ENCODE measurements at regions not wholly inside any gene's neighbourhood (a gene's known extent, or its start where the extent isn't known, plus 50 kb on each side); places are given as distances from the start of the nearest gene placed in this dataset.

DNA sequence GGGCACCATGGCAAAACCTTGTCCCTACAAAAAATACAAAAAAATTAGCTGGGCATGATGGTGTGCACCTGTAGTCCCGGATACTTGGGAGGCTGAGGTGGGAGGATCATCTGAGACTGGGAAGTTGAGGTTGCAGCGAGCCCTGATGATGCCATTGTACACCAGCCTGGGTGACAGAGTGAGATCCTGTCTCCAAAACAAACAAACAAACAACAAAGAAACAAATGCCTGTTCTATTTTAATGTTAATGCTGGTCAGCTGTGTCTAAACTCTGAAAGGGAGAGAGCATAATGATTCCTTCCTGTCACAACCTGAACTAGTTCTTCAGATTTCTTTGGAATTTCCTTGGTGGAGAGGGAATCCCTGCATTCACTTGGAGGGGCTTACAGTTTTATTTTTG lies 413.0 kb upstream of the TBL1XR1 start:
- H3K36me3 ChIP-seq = no peaks in the 10 kb centered on the region
- TF ChIP-seq, protein P1, sequence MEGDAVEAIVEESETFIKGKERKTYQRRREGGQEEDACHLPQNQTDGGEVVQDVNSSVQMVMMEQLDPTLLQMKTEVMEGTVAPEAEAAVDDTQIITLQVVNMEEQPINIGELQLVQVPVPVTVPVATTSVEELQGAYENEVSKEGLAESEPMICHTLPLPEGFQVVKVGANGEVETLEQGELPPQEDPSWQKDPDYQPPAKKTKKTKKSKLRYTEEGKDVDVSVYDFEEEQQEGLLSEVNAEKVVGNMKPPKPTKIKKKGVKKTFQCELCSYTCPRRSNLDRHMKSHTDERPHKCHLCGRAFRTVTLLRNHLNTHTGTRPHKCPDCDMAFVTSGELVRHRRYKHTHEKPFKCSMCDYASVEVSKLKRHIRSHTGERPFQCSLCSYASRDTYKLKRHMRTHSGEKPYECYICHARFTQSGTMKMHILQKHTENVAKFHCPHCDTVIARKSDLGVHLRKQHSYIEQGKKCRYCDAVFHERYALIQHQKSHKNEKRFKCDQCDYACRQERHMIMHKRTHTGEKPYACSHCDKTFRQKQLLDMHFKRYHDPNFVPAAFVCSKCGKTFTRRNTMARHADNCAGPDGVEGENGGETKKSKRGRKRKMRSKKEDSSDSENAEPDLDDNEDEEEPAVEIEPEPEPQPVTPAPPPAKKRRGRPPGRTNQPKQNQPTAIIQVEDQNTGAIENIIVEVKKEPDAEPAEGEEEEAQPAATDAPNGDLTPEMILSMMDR (IDR thresholded peaks at IDR 0.05) = no peak
- H3K4me1 ChIP-seq (ENCODE audit: control insufficient read depth in 1 of 2, insufficient read depth in 1 of 2, low read depth in 1 of 2, low read length in 1 of 2) = peaks cover 10 to 13% of the 10 kb centered on the region in 2 experiments
- H3K27me3 ChIP-seq = no peaks in the 10 kb centered on the region
- no peaks in the 10 kb centered on the region for H3K9me3 ChIP-seq
- no peak overlapping the region for H3K4me3 ChIP-seq (ENCODE audit: low read depth in 1 of 2, low read length in 1 of 2)
- H3K27ac ChIP-seq = no peak overlapping the region

DNA sequence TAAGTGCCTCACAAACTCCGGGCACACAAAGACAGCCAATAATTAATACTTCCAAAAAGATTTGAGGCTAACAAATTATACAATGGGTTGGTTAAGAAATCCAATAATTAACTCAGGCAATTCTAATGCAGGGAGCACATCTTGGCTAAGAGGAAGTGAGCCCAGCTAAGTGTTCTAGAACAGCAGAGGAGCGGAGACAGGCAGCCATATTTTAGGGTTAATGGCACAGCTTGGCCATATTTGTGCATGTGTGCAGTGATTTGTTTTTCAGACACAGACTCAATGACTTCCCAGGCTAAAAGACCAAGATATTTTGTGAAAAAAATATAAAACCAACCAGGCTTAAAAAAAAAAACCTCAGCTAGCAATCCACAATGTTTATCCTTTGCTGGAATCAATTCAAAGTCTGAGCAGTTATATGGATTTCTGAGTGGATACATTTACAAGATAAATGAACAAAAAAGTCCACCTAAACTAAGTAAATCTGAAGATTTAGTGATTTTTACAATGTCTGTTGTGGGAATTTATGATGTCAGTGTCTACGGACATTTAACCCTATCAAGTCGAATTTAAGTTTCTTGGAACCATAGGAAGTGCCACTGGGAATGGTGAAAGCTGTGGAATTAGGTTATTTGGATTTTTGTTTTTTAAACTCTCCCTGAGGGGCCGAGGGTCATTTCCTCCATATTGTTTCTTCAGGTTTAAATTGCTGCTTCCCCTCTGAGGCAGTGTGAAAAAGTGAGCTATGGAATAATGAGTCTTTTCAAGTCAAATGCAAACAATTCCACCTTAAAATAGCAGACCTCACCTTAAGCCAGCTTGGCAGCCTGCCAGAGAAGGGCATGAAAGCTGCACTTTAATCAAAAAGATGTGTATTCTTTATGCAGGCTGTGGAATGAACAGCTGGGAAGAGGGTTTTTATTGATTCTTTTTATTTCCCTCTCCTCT lies 413.7 kb upstream of the TBL1XR1 start:
- Histone ChIP-seq H3K4me1 (ENCODE audit: control insufficient read depth in 1 of 2, insufficient read depth in 1 of 2, low read depth in 1 of 2, low read length in 1 of 2) (peaks cover 17 to 20% of the 10 kb centered on the region in 2 experiments), H3K27me3 (no peaks in the 10 kb centered on the region), H3K4me3 (ENCODE audit: low read depth in 1 of 2, low read length in 1 of 2) (no peak overlapping the region), H3K36me3 (no peaks in the 10 kb centered on the region), H3K27ac (no peak overlapping the region), H3K9me3 (no peaks in the 10 kb centered on the region)
- TF ChIP-seq, protein P1 (IDR thresholded peaks at IDR 0.05) = no peak

DNA sequence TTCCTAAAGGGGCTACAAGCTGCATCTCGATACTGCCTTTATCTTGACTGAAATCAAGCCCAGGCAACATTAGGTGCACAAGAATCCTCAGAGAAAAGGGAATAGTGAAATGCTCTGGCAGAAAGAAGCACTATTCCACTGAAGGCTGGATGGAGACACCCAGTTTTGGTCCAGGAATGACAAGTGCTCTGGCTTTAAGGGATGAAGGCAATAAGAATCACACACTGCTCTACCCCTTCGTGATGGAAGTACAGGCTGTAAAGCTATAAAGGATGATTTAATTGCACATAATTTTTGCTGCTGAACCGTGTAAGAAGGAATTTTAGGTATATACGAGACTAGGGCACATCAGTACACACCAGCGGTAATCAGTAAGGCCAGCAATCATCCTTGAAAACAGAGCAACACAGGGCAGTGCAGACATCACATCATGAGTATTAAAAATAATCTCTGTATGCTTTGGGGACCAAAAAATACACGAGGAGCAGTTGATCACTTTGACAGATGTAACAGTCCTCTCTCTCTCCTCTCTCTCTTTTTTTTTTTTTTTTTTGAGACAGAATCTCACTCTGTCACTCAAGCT lies 414.6 kb upstream of the TBL1XR1 start:
- Histone ChIP-seq H3K36me3 (no peaks in the 10 kb centered on the region), H3K4me3 (ENCODE audit: low read depth in 1 of 2, low read length in 1 of 2) (no peak overlapping the region), H3K4me1 (ENCODE audit: control insufficient read depth in 1 of 2, insufficient read depth in 1 of 2, low read depth in 1 of 2, low read length in 1 of 2) (peaks cover 23 to 24% of the 10 kb centered on the region in 2 experiments), H3K27ac (no peak overlapping the region), H3K27me3 (no peaks in the 10 kb centered on the region), H3K9me3 (no peaks in the 10 kb centered on the region)
- TF ChIP-seq, protein P1 (IDR thresholded peaks at IDR 0.05) = no peak

DNA sequence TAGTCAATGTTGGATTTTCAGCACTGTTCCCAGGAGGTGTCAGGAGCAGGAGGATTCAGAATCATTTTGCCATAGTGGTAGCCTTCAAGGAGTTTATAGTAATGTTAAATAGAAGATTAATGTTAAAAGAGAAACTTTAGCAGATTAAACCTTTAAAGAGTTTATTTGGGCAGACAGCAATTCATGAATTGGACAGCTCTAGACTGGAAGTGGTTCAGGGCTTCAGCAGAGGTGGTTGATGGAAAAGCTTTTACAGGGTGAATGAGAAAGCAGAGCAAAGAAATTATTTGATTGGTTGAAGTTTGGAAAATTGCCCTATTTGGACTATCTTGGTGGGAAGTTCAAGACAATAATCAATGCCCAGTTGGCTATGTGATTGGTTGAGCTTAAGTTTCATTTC lies 416.6 kb upstream of the TBL1XR1 start:
- H3K36me3 ChIP-seq = no peaks in the 10 kb centered on the region
- H3K27ac ChIP-seq = no peak overlapping the region
- H3K4me1 ChIP-seq (ENCODE audit: control insufficient read depth in 1 of 2, insufficient read depth in 1 of 2, low read depth in 1 of 2, low read length in 1 of 2) = peaks cover 23 to 24% of the 10 kb centered on the region in 2 experiments
- no peak overlapping the region for H3K4me3 ChIP-seq (ENCODE audit: low read depth in 1 of 2, low read length in 1 of 2)
- H3K27me3 ChIP-seq = no peaks in the 10 kb centered on the region
- H3K9me3 ChIP-seq = no peaks in the 10 kb centered on the region
- TF ChIP-seq, protein P1 (IDR thresholded peaks at IDR 0.05) = no peak

DNA sequence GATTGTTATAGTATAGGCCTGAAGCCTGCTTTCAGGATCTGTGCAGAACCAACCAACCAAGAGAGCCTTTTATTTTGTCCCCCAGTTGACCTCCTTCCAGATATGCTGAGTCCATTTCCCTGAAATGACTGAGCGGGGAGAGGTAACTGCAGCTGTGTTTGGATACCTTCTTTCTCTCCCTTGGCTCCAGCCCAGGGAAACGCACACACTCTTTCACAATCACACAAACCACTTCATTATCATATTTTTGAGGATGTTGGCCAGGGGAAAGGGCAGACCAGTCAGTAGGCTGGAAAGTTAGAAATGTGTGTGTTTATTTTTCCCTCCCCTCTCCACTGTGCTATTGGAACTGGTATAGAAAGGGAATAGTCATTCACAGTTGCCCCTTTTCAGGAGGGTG lies 417.7 kb upstream of the TBL1XR1 start:
- Histone ChIP-seq H3K27me3 (no peaks in the 10 kb centered on the region), H3K9me3 (no peaks in the 10 kb centered on the region), H3K4me1 (ENCODE audit: control insufficient read depth in 1 of 2, insufficient read depth in 1 of 2, low read depth in 1 of 2, low read length in 1 of 2) (peaks cover 23 to 24% of the 10 kb centered on the region in 2 experiments), H3K27ac (peak overlapping the region; percentile 70), H3K4me3 (ENCODE audit: low read depth in 1 of 2, low read length in 1 of 2) (peak overlapping the region in 1 of 2 experiments; percentile 14), H3K36me3 (no peaks in the 10 kb centered on the region)
- TF ChIP-seq, protein P1 (IDR thresholded peaks at IDR 0.05) = no peak
